ENCODE measurements at regions not wholly inside any gene's neighbourhood (a gene's known extent, or its start where the extent isn't known, plus 50 kb on each side); places are given as distances from the start of the nearest gene placed in this dataset.

DNA sequence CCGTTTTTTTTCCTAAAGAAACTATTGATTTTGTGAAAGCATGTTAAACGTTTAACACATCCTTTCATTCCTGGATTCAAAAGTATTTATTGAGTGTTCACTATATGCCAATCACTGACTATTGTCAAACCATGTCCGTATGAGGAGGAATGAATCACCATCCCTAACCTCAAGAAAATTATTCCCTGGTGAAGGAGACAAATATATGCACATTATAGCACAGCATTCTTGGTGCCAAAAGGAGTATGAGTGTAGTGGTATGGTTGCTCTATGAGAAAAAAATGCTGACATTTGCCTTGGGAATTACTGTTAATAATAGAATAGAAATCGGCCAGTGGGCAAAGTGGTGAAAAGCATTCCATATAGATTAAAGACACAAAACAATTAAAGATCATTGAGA is 1390.1 kb downstream of the MRPL39 start:
- no peak for DNase-seq (ENCODE audit: low read depth)

- no peak for DNase-seq (ENCODE audit: low read depth)
Observed at GRCh38 chr21:24210130-24210529, 1397.2 kb downstream of the MRPL39 start.

- no peak for DNase-seq (ENCODE audit: low read depth)
Observed at GRCh38 chr21:24208562-24209260, 1398.6 kb downstream of the MRPL39 start.

DNA sequence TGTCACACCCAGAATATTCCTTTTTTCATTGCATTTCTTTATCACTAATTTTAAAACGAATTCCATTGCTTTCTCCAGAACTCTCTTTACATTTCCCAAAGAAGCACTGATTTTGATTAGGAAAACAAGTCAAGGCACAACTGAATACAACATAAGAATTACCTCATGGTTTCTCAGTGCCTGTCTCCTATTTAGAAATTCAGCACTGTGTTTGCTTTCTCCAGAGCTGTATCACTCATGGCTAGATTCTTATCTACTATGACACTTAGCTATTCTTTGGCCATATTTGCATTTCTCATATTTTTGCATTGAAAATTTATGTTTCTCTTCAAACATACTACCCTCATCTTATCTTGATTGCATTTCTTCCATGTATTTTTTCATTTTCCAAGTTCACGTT is 1402.0 kb downstream of the MRPL39 start:
- DNase-seq (ENCODE audit: low read depth): no peak

- DNase-seq (ENCODE audit: low read depth): no peak
Observed at GRCh38 chr21:24204641-24205040, 1402.6 kb downstream of the MRPL39 start.

- DNase-seq (ENCODE audit: low read depth): no peak
Observed at GRCh38 chr21:24200052-24200451, 1407.2 kb downstream of the MRPL39 start.

GRCh38 chr21:24197923-24198322 is 1409.4 kb downstream of the MRPL39 start:
- no peak for DNase-seq (ENCODE audit: low read depth)

DNA sequence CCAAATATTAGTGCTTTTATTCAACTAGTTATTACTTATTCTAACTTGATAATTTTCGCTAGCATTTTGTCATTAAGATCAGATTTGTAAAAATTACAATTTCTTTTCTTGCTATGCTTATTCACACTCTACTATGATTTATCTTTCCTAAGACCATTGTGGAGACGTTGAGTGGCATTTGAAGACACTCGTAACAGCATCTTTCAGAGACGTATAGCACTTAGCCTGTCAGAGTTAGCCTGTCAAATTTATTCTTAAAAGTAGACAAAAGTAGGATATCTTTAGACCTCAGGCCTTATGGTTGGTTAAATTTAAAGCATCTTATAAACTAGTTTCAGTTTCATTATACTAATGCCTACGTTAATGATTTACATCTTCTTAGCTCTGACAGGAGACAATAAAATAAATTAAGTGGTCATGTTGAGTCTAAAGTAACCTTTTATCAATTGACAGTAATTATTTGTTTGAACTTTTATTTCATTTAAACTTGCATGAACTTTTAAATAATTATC is 1410.1 kb downstream of the MRPL39 start:
- DNase-seq (ENCODE audit: low read depth): no peak

DNA sequence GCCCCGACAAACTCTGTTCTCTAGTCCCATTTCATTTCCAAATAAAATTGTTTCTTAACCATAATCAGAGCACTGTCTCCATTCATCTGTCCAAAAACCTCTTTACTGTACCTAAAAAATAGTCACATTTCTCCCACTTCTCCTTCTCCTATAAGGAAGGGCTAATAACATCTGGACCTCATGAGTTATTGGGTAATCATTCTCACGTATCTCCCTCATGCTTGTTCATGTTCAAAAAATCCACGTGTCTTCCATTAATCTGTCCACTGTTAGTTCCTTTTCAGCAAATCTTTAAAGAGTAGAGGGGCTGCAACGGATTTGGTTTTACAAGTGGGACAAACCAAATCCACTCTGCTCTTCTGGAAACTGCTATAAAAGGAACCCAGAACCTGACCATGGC is 1418.8 kb downstream of the MRPL39 start:
- no peak for DNase-seq (ENCODE audit: low read depth)

DNA sequence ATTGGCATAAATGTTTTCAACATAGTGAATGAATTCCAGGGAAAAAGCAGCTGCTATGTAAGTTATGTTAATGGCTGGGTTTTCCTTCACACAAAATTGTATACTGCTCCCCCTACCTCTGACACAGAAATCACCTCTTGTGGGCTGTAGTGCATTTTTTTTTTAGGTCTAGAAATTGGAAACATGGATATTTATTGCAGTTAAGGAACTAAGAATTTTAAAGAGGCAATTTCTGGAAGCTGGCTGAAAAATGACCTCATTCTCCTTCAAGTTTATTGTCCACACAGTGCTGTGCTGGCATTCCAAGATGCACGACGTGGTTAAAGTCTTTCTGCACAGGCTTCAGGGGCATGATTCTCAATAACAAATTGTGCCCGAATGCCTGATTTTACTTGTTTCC is 1424.2 kb downstream of the MRPL39 start:
- DNase-seq (ENCODE audit: low read depth): no peak

DNA sequence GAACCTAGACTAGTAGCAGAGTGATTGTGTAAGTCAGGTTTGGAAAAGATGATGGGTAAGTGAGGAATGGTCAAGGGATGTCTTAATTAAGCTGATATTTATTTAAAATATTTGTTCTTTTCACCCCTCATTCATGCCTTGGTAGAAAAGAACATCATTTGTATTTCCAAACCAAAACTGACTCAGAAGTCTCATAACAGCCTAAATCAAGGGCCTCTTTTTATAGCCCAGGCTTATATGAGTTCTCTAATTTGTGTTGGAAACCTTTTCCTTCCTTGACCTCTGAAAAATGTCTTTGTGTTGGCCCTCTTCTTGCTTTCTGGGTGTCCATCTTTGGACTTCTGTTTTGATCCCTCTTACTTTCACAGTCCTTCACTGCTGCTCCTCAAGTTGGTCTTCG is 1428.2 kb downstream of the MRPL39 start:
- DNase-seq (ENCODE audit: low read depth): no peak

- DNase-seq (ENCODE audit: low read depth): no peak
Observed at GRCh38 chr21:24175106-24175505, 1432.2 kb downstream of the MRPL39 start.

DNA sequence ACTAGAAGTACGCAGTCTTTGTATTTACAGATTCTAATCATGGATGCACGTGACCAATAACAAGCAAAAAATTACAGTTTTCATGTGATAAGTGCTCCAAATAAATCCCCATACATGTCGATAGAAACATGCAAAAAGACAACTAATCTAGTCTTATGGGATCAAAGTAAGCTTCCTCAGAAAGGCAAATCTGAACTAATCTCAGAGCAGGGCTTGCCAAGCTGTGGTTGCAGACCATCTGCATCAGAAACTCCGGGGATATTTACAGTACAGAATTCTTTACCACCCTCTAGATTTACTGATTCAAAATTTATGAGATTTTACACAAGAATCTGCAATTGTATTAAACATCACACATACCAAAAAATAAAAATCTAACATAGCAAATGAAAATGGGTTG is 1435.5 kb downstream of the MRPL39 start:
- no peak for DNase-seq (ENCODE audit: low read depth)

DNA sequence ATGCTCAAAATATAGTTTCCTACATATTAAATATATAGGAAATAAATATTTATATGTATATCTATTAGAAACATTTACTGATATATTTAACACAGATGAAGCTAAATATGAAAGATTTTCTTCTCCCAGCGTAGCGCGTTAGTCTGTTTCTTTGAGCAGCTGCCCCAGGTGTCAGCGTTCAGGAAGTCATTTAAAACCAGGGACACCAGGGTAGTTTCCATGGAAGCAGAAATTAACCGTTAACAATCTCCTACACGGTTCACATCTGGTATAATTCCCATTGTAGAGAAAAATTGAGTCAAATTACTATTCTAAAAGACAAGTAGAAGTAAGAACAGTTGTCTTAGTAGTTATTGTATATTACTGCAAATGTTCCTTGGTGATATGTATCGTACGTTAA is 1443.7 kb downstream of the MRPL39 start:
- no peak for DNase-seq (ENCODE audit: low read depth)

DNA sequence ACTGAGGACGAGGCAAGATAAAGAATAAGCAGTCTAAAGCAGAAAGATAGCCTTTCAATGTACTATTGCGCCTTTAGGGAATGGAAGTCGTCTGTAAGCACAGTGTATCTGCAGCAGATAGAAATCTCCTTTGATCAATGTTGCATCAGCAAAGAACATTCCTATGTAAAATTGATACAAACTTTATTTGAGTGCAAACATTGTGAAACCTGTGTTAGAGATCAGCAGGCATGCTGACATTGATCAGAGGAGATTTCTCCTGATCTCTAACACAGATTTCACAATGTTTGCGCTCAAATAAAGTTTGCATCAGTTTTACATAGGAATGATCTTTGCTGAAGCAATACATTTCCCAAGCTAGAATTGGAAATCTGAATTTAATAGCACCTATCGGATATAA is 1446.8 kb downstream of the MRPL39 start:
- no peak for DNase-seq (ENCODE audit: low read depth)

DNA sequence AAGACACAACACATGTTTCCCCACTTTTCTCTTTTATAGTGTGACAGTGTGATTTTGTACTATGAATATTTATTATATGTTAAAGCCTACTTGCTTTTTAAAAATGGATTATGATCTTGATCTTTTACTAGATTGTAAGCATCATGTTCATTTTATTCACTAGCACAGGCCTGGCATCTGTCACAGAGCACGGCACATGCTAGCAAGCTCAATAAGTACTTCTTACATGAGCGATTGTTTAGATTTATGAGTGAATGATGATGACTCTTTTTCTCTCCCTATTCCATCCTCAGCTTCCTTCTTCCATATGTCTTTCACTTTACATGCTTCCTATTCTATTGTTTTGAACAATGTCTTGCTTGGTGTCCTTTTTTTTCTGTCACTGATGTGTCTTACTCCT is 1454.1 kb downstream of the MRPL39 start:
- DNase-seq (ENCODE audit: low read depth): no peak

GRCh38 chr21:24150753-24151152 is 1456.5 kb downstream of the MRPL39 start:
- no peak for DNase-seq (ENCODE audit: low read depth)

DNA sequence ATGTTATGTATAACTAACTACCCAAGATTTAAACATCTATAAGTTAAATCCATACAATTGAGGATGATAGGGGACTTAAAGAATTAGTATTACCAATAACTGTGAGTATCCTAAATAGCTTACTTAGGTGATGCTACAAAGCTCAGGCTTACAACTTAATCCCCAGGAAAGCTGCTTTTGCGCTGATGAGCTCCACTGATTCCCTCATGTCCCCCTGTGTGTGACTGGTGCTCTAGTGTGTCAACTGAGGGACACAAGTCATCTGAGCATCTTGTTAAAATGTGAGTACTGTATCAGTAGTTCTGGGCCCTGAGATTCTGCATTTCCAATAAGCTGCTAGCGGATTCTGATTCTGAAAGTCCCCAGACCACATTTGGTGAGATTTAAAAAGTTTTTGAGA is 1458.8 kb downstream of the MRPL39 start:
- no peak for DNase-seq (ENCODE audit: low read depth)

- DNase-seq (ENCODE audit: low read depth): no peak
Observed at GRCh38 chr21:24147674-24148073, 1459.6 kb downstream of the MRPL39 start.

DNA sequence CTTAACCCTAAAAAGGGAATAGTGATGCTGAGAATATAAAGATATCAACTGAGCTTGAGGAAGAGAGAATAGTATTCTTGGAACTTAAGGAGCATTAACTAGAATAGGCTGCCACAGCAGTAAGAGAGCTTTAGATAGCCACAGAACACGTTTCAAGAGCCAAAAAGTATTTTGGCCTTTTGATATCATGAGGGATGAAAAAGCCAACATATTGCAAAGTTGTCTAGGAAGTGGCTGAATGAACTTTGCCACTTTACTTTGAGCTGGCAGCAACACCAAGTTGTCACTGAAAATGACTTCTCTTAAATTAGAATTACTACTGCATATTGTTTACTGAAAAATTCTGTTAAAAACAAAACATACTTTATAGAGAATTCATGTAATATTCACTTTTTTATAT is 1476.2 kb downstream of the MRPL39 start:
- no peak for DNase-seq (ENCODE audit: low read depth)

DNA sequence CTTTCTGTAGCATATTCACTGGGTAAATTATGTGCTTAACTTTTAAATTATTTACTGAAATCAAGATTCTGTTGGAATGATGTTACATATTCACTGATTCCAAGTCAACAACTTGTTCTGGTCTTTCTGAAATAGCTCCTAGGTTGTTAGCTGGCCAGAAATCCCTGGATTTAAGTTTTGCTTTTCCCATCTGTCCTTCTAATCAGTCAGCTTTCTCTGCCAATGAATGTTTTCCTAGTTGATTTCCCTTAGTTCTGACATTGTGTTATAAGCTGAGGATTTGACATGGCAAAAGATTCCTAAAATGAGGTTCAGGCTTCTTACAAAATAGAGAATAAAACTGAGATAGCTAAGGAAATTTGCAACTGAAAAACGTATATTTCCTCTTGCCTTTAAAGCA is 1479.6 kb downstream of the MRPL39 start:
- DNase-seq (ENCODE audit: low read depth): no peak

DNA sequence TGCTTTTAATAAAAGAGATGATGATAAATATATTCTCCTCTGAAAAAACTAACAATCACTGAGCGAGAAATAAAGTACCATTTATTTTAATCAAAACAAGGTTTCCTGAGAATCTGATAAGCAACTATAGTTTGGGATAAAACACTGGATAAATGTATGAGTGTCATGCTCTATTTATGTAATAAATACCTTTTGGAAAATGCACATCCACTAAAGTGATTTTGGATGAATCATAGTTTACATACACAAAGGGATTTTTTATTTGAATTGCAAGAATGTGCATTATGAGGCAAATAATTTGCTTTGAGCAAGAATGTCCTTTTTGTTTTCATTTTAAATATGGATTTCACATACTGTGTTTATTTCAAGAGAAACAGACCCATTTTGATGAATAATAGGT is 1483.5 kb downstream of the MRPL39 start:
- no peak for DNase-seq (ENCODE audit: low read depth)

DNA sequence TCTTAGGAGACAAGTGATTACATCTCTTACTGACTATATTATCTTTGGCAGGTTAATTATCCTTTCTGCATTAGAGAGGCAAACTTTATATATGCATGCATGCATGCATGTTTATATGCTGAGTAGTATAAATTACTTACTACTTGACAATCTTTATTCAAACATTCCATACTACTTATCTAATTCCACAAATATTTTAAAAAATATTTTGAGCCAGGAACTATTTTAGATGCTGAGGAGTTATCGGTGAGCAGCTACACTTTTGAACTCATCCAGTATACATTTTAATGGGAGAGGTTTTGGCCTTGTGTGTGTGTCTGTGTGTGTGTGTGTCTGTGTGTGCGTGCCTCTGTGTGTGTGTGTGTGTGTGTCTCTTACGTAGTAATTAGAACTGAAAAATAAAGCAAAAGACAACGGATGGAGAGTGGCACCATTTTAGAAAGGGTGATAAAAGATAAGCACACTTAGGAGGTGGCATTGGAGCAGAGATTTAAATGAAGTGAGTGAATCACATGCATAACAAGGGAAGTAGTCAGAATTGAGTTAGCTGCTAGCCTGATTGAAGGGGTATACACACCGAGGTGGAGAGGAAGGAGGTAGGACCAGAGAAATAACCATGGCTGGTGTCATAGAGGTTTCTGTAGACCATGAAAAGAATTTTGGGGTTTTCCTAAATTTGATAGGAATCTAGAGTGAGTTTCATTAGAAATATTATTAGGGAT is 1488.4 kb downstream of the MRPL39 start:
- no peak for DNase-seq (ENCODE audit: low read depth)

DNA sequence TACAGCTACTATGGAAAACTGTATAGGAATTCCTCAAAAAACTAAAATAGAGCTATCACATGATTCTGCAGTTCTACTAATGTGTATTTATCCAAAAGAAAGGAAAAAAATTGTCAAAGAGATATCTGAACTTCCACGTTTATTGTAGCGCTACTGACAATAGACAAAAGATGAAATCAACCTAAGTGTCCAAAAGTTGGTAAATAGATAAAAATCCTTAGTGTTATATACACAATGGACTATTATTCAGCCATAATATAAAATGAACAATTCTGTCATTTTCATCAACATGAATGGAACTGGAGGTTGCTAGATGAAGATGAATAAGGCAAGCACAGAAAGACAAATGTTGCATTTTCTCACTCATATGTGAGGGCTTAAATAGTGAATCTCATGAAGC is 1492.1 kb downstream of the MRPL39 start:
- DNase-seq (ENCODE audit: low read depth): no peak
